ENCODE measurements at regions not wholly inside any gene's neighbourhood (a gene's known extent, or its start where the extent isn't known, plus 50 kb on each side); places are given as distances from the start of the nearest gene placed in this dataset.

DNA sequence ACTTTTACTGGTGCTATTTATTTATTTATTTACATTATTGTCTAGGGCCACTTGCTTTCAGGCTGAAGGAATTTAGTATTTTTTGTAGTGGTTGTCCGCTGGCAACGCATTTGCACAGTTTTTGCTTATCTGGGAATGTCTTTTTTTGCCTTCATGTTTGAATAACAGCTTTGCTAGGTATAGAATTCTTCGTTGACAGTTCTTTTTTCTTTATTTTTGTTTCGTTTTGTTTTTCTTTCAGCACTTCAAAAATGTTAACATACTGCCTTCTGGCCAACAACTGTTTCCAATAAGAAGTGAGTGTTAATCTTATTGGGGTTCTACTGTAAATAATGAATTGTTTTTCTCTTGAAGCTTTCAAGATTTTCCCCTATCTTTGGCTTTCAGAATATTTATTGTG, 252.7 kb upstream of the TARS1 start:
- Histone ChIP-seq H3K9me3 (peaks cover 0 to 5% of the 10 kb centered on the region in 2 donors), H3K36me3 (no peaks in the 10 kb centered on the region), H3K27ac (no peak overlapping the region), H3K4me1 (no peaks in the 10 kb centered on the region), H3K4me3 (no peak overlapping the region), H3K27me3 (no peaks in the 10 kb centered on the region)
- TF ChIP-seq CTCF (IDR thresholded peaks at IDR 0.05) (no peak), POLR2A (IDR thresholded peaks at IDR 0.05) (no peak)
- intact Hi-C loops (cut with DNase I; ENCODE audit: low total_unique reads), result no loop called here
- no peak for DNase-seq

DNA sequence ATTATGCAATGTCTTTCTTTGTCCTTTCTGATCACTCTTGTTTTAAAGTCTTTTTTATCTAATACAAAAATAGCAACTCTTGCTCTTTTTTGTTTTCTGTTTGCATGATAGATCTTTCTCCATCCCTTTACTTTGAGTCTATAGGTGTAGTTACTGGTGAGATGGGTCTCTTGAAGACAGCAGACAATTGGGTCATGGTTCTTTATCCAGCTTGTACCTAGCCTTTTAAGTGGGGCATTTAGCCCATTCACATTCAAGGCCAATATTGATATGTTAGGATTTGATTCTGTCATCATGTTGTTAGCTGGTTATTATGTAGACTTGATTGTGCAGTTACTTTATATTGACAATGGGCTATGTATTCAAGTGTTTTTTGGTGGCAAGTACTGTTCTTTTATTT, 245.9 kb upstream of the TARS1 start:
- intact Hi-C loops (cut with DNase I; ENCODE audit: low total_unique reads), result no loop called here
- TF ChIP-seq POLR2A (IDR thresholded peaks at IDR 0.05), result no peak
- Histone ChIP-seq H3K36me3 (no peaks in the 10 kb centered on the region), H3K4me3 (no peak overlapping the region), H3K27me3 (no peaks in the 10 kb centered on the region), H3K4me1 (no peaks in the 10 kb centered on the region), H3K27ac (no peak overlapping the region), H3K9me3 (no peaks in the 10 kb centered on the region)
- no peak for DNase-seq

DNA sequence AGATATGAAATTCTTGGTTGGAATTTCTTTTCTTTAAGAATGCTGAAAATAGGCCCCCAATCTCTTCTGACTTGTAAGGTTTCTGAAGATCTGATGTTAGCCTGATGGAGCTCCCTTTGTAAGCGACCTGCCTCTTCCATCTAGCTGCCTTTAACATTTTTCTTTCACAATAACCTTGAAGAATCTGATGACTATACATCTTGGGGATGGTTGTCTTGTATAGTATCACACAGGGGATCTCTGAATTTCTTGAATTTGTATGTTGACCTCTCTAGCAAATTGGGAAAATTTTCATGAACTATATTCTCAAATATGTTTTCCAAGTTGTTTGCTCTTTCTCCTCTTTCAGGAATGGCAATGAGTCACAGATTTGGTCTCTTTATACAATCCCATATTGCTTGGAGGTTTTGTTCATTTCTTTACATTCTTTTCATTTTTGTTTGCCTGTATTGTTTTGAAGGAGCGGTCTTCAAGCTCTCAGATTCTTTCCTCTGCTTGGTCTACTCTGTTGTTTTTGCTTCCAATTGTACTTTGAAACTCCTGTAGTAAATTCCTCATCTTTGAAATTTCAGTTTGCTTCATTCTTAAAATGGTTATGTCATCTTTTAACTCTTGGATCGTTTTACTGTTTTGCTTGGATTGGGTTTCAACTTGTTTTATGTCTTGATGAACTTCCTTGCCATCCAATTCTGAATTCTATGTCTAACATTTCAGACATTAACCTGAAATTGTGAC, 245.2 kb upstream of the TARS1 start:
- no peak for DNase-seq
- H3K36me3 ChIP-seq, result no peaks in the 10 kb centered on the region
- H3K27me3 ChIP-seq, result no peaks in the 10 kb centered on the region
- intact Hi-C loops (cut with DNase I; ENCODE audit: low total_unique reads), result no loop called here
- no peaks in the 10 kb centered on the region for H3K4me1 ChIP-seq
- no peak overlapping the region for H3K4me3 ChIP-seq
- no peak overlapping the region for H3K27ac ChIP-seq
- no peak for TF ChIP-seq CTCF (IDR thresholded peaks at IDR 0.05)
- no peak for TF ChIP-seq POLR2A (IDR thresholded peaks at IDR 0.05)
- H3K9me3 ChIP-seq, result no peaks in the 10 kb centered on the region

GRCh38 chr5:33198836-33199235, 241.9 kb upstream of the TARS1 start:
- Histone ChIP-seq H3K36me3 (no peaks in the 10 kb centered on the region), H3K9me3 (no peaks in the 10 kb centered on the region), H3K4me3 (no peak overlapping the region), H3K27ac (no peak overlapping the region), H3K27me3 (no peaks in the 10 kb centered on the region), H3K4me1 (no peaks in the 10 kb centered on the region)
- intact Hi-C loops (cut with DNase I; ENCODE audit: low total_unique reads), result no loop called here
- no peak for TF ChIP-seq CTCF (IDR thresholded peaks at IDR 0.05)
- no peak for TF ChIP-seq POLR2A (IDR thresholded peaks at IDR 0.05)
- no peak for DNase-seq

- no peak for DNase-seq
- no peak for TF ChIP-seq CTCF (IDR thresholded peaks at IDR 0.05)
- no peak for TF ChIP-seq POLR2A (IDR thresholded peaks at IDR 0.05)
- intact Hi-C loops (cut with DNase I; ENCODE audit: low total_unique reads), result no loop called here
- Histone ChIP-seq H3K27ac (no peak overlapping the region), H3K4me3 (no peak overlapping the region), H3K9me3 (no peaks in the 10 kb centered on the region), H3K27me3 (no peaks in the 10 kb centered on the region), H3K36me3 (no peaks in the 10 kb centered on the region), H3K4me1 (no peaks in the 10 kb centered on the region)
Measured at GRCh38 chr5:33203931-33204330, 236.8 kb upstream of the TARS1 start.

DNA sequence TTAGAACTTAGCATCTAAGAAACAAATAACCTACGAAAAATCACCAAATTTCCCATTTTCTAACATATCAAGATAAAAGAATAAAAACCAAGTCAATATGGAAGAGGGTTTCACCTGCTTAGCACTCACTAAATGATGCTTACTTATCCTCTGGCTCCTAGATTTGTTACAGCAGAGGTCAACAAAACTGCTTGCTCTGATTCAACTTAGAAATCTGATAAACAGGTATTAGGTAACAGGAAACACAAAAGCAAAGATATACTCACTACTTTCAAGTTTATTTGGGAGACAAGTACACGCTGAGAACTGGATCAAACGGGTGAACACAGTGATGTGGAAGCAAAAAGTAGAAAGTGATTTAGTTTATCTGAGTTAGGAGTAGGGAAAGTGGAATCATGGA, 235.7 kb upstream of the TARS1 start:
- no peak overlapping the region for H3K27ac ChIP-seq

More for the DNA sequence above, 235.7 kb upstream of the TARS1 start:
- Histone ChIP-seq H3K27me3 (no peaks in the 10 kb centered on the region), H3K36me3 (no peaks in the 10 kb centered on the region), H3K4me3 (no peak overlapping the region), H3K9me3 (no peaks in the 10 kb centered on the region), H3K4me1 (no peaks in the 10 kb centered on the region)
- DNase-seq, result no peak
- intact Hi-C loops (cut with DNase I; ENCODE audit: low total_unique reads), result no loop called here
- TF ChIP-seq POLR2A (IDR thresholded peaks at IDR 0.05), result no peak
- TF ChIP-seq CTCF (IDR thresholded peaks at IDR 0.05), result no peak

Measured in uterus (tissue), 3 donors.